Caco-2 (cell line): ENCODE measurements at regions not wholly inside any gene's neighbourhood (a gene's known extent, or its start where the extent isn't known, plus 50 kb on each side); places are given as distances from the start of the nearest gene placed in this dataset.

ENCODE experiments used
- BruUV-seq: library from RNA; stranded (reverse); fragments of 400-500 nt; replicated peaks from 2 replicates; lab custom pipeline; 2021; lab: Mats Ljungman, UMichigan
- CTCF ChIA-PET: fragments of 300-600 bp; sonication (Branson Sonifier 250); formaldehyde crosslinking; loops from one replicate; lab custom pipeline; 2022; ENCODE audit warnings: antibody characterized with exemption; lab: Charles Lee
- POLR2A ChIA-PET: fragments of 300-600 bp; sonication (Branson Sonifier 250); formaldehyde crosslinking; loops from one replicate; lab custom pipeline; 2022; ENCODE audit warnings: antibody characterized with exemption; lab: Charles Lee
- DNase-seq, 2 experiments: peaks; one replicate each; pipeline versions ENCODE4 v3.0.0 to v3.0.0-alpha.2; 2020 to 2022
- H3K27me3 ChIP-seq: replicated peaks from 2 replicates; pipeline ENCODE4 v1.6.0; 2011; ENCODE audit warnings: low read length; ENCODE audit not compliant: control insufficient read depth, insufficient read depth
- H3K36me3 ChIP-seq: 2 replicates; pipeline ENCODE4 v1.5.1; 2011; ENCODE audit warnings: low read length; ENCODE audit not compliant: control insufficient read depth, insufficient read depth
- H3K4me1 ChIP-seq: fragments of 250-450 bp; sonication (Bioruptor Pico); 2 replicates; pipeline ENCODE4 v1.5.1; 2020; ENCODE audit warnings: mild to moderate bottlenecking
- H3K4me3 ChIP-seq: 2 replicates; pipeline ENCODE4 v1.5.1; 2011; ENCODE audit warnings: low read depth, mild to moderate bottlenecking, control low read depth, low read length
- H3K9me3 ChIP-seq: fragments of 250-450 bp; sonication (Bioruptor Pico); 2 replicates; pipeline ENCODE4 v1.5.1; 2020; ENCODE audit warnings: mild to moderate bottlenecking, moderate library complexity
- H3K27ac Mint-ChIP-seq: one replicate; pipeline ENCODE4 v1.8.0; 2022; ENCODE audit warnings: mixed read lengths; ENCODE audit not compliant: unreplicated experiment
- H3K27me3 Mint-ChIP-seq: one replicate; pipeline ENCODE4 v1.8.0; 2022; ENCODE audit warnings: mixed read lengths; ENCODE audit not compliant: insufficient read depth, unreplicated experiment
- H3K36me3 Mint-ChIP-seq: one replicate; pipeline ENCODE4 v1.8.0; 2022; ENCODE audit warnings: mild to moderate bottlenecking, mixed read lengths; ENCODE audit not compliant: insufficient read depth, unreplicated experiment
- H3K4me1 Mint-ChIP-seq: one replicate; pipeline ENCODE4 v1.8.0; 2022; ENCODE audit warnings: low read depth, mixed read lengths; ENCODE audit not compliant: unreplicated experiment
- H3K4me3 Mint-ChIP-seq: one replicate; pipeline ENCODE4 v1.8.0; 2022; ENCODE audit warnings: mild to moderate bottlenecking, moderate library complexity, mixed read lengths; ENCODE audit not compliant: unreplicated experiment
- H3K9me3 Mint-ChIP-seq: one replicate; pipeline ENCODE4 v1.8.0; 2022; ENCODE audit warnings: mixed read lengths; ENCODE audit not compliant: unreplicated experiment
- CTCF ChIP-seq, 2 experiments: fragments of 200-600 bp in 1 of 2; IDR thresholded peaks; 1 replicate in 1 of 2; 2 replicates in 1 of 2; pipeline versions ENCODE4 v1.5.1 to v1.8.0; 2011 to 2022; ENCODE audit warnings: antibody characterized with exemption in 1 of 2, control low read depth in 1 of 2, inconsistent platforms in 1 of 2, low read depth in 1 of 2, low read length in 1 of 2, mild to moderate bottlenecking in 1 of 2, moderate library complexity in 1 of 2; ENCODE audit not compliant: insufficient read depth in 1 of 2, severe bottlenecking in 1 of 2, unreplicated experiment in 1 of 2
- intact Hi-C: fragments of 100-400 bp; cut with micrococcal nuclease; formaldehyde crosslinking; loops from one replicate; pipeline ENCODE4 v1.10.0; 2022; ENCODE audit not compliant: unreplicated experiment

GRCh38 chr10:113493882-113494301 lies 59.0 kb upstream of the HABP2 start:
- ChIA-PET CTCF (no interaction called here), POLR2A (no interaction called here)
- BruUV-seq: no TSS peak
- no peak overlapping the region for H3K4me3 ChIP-seq
- H3K9me3 ChIP-seq: no peaks in the 10 kb centered on the region
- Mint-ChIP-seq H3K36me3 (no peaks in the 10 kb centered on the region), H3K9me3 (no peaks in the 10 kb centered on the region), H3K4me3 (no peak overlapping the region), H3K27ac (no peak overlapping the region), H3K4me1 (no peaks in the 10 kb centered on the region), H3K27me3 (no peaks in the 10 kb centered on the region)
- intact Hi-C loops: no loop called here
- no peaks in the 10 kb centered on the region for H3K27me3 ChIP-seq
- no peak for TF ChIP-seq CTCF (IDR thresholded peaks at IDR 0.05; ENCODE audit: insufficient read depth in 1 of 2, low read depth in 1 of 2, low read length in 1 of 2, severe bottlenecking in 1 of 2, unreplicated experiment in 1 of 2)
- H3K4me1 ChIP-seq: no peaks in the 10 kb centered on the region
- DNase-seq: no peak
- no peaks in the 10 kb centered on the region for H3K36me3 ChIP-seq

GRCh38 chr10:113494761-113495160 lies 58.1 kb upstream of the HABP2 start:
- H3K27me3 ChIP-seq: no peaks in the 10 kb centered on the region
- Mint-ChIP-seq H3K36me3 (no peaks in the 10 kb centered on the region), H3K9me3 (no peaks in the 10 kb centered on the region), H3K27me3 (no peaks in the 10 kb centered on the region), H3K4me3 (no peak overlapping the region), H3K4me1 (no peaks in the 10 kb centered on the region), H3K27ac (no peak overlapping the region)
- BruUV-seq: no TSS peak
- no peak overlapping the region for H3K4me3 ChIP-seq
- DNase-seq: no peak
- TF ChIP-seq CTCF (IDR thresholded peaks at IDR 0.05; ENCODE audit: insufficient read depth in 1 of 2, low read depth in 1 of 2, low read length in 1 of 2, severe bottlenecking in 1 of 2, unreplicated experiment in 1 of 2): no peak
- ChIA-PET CTCF (no interaction called here), POLR2A (no interaction called here)
- intact Hi-C loops: no loop called here
- no peaks in the 10 kb centered on the region for H3K4me1 ChIP-seq
- H3K9me3 ChIP-seq: no peaks in the 10 kb centered on the region
- no peaks in the 10 kb centered on the region for H3K36me3 ChIP-seq

DNA sequence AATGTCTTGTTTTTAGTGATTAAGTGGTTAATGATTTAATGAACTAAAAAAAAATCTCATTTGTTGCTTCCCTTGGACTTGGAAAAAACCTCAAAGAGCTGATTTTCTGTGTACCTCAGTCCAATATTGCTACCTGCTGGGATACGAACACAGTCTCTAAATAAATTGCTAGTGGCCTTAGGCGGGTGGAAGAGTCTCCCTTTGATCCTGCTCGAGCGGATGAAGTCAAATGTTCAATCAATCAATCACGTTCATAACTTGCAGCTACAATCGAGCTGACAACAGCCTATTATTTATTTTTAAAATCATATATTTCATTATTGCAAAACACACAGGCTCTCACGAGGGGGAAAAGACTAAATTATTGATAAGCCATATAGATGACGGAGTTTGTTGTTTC lies 57.3 kb upstream of the HABP2 start:
- DNase-seq: no peak
- BruUV-seq: no TSS peak
- Histone ChIP-seq H3K27me3 (no peaks in the 10 kb centered on the region), H3K4me3 (no peak overlapping the region), H3K36me3 (no peaks in the 10 kb centered on the region), H3K4me1 (no peaks in the 10 kb centered on the region), H3K9me3 (no peaks in the 10 kb centered on the region)
- CTCF ChIA-PET: no interaction called here
- H3K4me3 Mint-ChIP-seq: no peak overlapping the region
- H3K4me1 Mint-ChIP-seq: no peaks in the 10 kb centered on the region
- no peaks in the 10 kb centered on the region for H3K9me3 Mint-ChIP-seq
- no peaks in the 10 kb centered on the region for H3K36me3 Mint-ChIP-seq
- POLR2A ChIA-PET: no interaction called here
- H3K27ac Mint-ChIP-seq: no peak overlapping the region
- peaks cover under 1% of the 10 kb centered on the region for H3K27me3 Mint-ChIP-seq
- TF ChIP-seq CTCF (IDR thresholded peaks at IDR 0.05; ENCODE audit: insufficient read depth in 1 of 2, low read depth in 1 of 2, low read length in 1 of 2, severe bottlenecking in 1 of 2, unreplicated experiment in 1 of 2): no peak
- intact Hi-C loops: no loop called here
